ENCODE measurements at regions not wholly inside any gene's neighbourhood (a gene's known extent, or its start where the extent isn't known, plus 50 kb on each side); places are given as distances from the start of the nearest gene placed in this dataset.

DNA sequence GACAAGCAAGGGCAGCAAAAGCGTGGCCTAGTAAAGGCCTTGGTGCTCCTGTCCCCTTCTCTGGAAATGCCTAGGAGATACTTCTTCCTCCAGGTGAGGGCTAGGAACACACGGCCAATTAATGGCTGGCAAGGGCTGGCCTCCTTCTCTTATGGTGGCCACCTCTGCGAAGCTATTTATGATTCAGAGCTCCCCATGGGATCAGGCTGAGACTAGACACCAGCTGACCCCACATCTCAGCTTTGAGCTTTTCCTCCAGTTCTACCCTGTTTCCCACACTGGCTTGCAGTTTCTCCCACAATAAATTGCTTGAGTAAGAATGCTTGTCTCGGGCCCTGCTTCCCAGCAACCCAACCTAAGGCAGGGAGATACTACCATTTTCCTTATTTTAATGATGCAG is 53.7 kb downstream of the CAMK2N1 start:
- Histone ChIP-seq H3K36me3 (ENCODE audit: insufficient read depth) (no peaks in the 10 kb centered on the region), H3K9me2 (ENCODE audit: insufficient read depth) (no peaks in the 10 kb centered on the region), H3F3A (replicated peaks; ENCODE audit: low read depth) (no peaks in the 10 kb centered on the region), H2AFZ (no peak overlapping the region), H3K4me2 (no peak overlapping the region), H3K27ac (ENCODE audit: low read depth) (no peak overlapping the region), H3K79me2 (replicated peaks; ENCODE audit: insufficient read depth) (no peaks in the 10 kb centered on the region), H3K4me1 (ENCODE audit: insufficient read depth) (no peaks in the 10 kb centered on the region), H3K4me3 (no peak overlapping the region), H4K20me1 (replicated peaks; ENCODE audit: insufficient read depth) (no peaks in the 10 kb centered on the region), H3K27me3 (ENCODE audit: insufficient read depth) (no peaks in the 10 kb centered on the region)
- H3K36me3 Mint-ChIP-seq (ENCODE audit: low read depth), result no peaks in the 10 kb centered on the region
- peaks cover 8% of the 10 kb centered on the region; the same call in 2 of the 3 replicates for H3K4me1 Mint-ChIP-seq
- H3K27me3 Mint-ChIP-seq (ENCODE audit: insufficient read depth, low read depth, poor library complexity), result peaks cover 10% of the 10 kb centered on the region
- no peak for ATAC-seq
- TF ChIP-seq ZNF114 (CRISPR knock-in tag; IDR thresholded peaks at IDR 0.05) (no peak), STAT1 (IDR thresholded peaks at IDR 0.05; ENCODE audit: unreplicated experiment) (no peak), EZH2 (IDR thresholded peaks at IDR 0.05; ENCODE audit: low read depth, unreplicated experiment) (no peak), CREB1 (CRISPR knock-in tag; IDR thresholded peaks at IDR 0.05; ENCODE audit: low read depth) (no peak), NANOG (IDR thresholded peaks at IDR 0.05; ENCODE audit: borderline replicate concordance) (no peak), POLR2AphosphoS5 (IDR thresholded peaks at IDR 0.05; ENCODE audit: low read depth) (no peak)
- TF ChIP-seq, protein P1, sequence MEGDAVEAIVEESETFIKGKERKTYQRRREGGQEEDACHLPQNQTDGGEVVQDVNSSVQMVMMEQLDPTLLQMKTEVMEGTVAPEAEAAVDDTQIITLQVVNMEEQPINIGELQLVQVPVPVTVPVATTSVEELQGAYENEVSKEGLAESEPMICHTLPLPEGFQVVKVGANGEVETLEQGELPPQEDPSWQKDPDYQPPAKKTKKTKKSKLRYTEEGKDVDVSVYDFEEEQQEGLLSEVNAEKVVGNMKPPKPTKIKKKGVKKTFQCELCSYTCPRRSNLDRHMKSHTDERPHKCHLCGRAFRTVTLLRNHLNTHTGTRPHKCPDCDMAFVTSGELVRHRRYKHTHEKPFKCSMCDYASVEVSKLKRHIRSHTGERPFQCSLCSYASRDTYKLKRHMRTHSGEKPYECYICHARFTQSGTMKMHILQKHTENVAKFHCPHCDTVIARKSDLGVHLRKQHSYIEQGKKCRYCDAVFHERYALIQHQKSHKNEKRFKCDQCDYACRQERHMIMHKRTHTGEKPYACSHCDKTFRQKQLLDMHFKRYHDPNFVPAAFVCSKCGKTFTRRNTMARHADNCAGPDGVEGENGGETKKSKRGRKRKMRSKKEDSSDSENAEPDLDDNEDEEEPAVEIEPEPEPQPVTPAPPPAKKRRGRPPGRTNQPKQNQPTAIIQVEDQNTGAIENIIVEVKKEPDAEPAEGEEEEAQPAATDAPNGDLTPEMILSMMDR (conservative IDR thresholded peaks at IDR 0.05; ENCODE audit: low read depth in 2 of 2), result no peak
- no peak overlapping the region for H3K27ac Mint-ChIP-seq
- no peak overlapping the region for H3K4me3 Mint-ChIP-seq
- no peak for DNase-seq (ENCODE audit: low spot score)
- no peaks in the 10 kb centered on the region for H3K9me3 Mint-ChIP-seq

DNA sequence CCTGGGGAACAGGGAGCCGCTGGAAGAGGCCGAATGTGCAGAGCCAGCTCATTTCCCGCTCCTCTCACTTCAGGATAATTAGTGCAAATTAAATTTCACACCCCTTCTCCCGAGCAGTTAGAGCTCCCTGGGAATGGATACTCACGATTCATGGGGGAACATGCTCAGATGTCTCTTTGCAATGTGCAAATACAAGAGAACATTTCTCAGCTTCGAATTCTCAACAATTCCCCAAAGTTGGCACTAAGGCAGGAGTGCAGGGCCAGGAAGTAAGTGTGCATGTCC is 54.9 kb downstream of the CAMK2N1 start:
- no peaks in the 10 kb centered on the region; the same call in 2 of the 3 replicates for H3K9me3 Mint-ChIP-seq
- H3K4me1 Mint-ChIP-seq, result peaks cover 8% of the 10 kb centered on the region; the same call in 2 of the 3 replicates
- ATAC-seq (no peak), DNase-seq (ENCODE audit: low spot score) (no peak)
- no peaks in the 10 kb centered on the region for H3K36me3 Mint-ChIP-seq (ENCODE audit: low read depth)
- 0 out of 2 replicates have a peak overlapping the region, but pooled peaks have one; percentile 18 for H2AFZ ChIP-seq
- no peak overlapping the region for H3K27ac ChIP-seq (ENCODE audit: low read depth)
- no peaks in the 10 kb centered on the region for H3K4me1 ChIP-seq (ENCODE audit: insufficient read depth)
- peak overlapping the region; percentile 48 for H3K4me2 ChIP-seq
- H3K4me3 ChIP-seq, result no peak overlapping the region
- no peaks in the 10 kb centered on the region for H3F3A ChIP-seq (replicated peaks; ENCODE audit: low read depth)
- H3K79me2 ChIP-seq (replicated peaks; ENCODE audit: insufficient read depth), result no peaks in the 10 kb centered on the region
- no peaks in the 10 kb centered on the region for H3K36me3 ChIP-seq (ENCODE audit: insufficient read depth)
- no peaks in the 10 kb centered on the region for H3K27me3 ChIP-seq (ENCODE audit: insufficient read depth)
- no peak overlapping the region for H3K4me3 Mint-ChIP-seq
- no peaks in the 10 kb centered on the region for H4K20me1 ChIP-seq (replicated peaks; ENCODE audit: insufficient read depth)
- H3K27ac Mint-ChIP-seq, result no peak overlapping the region
- no peaks in the 10 kb centered on the region for H3K9me2 ChIP-seq (ENCODE audit: insufficient read depth)
- peaks cover 10% of the 10 kb centered on the region for H3K27me3 Mint-ChIP-seq (ENCODE audit: insufficient read depth, low read depth, poor library complexity)
- TF ChIP-seq, protein P2, sequence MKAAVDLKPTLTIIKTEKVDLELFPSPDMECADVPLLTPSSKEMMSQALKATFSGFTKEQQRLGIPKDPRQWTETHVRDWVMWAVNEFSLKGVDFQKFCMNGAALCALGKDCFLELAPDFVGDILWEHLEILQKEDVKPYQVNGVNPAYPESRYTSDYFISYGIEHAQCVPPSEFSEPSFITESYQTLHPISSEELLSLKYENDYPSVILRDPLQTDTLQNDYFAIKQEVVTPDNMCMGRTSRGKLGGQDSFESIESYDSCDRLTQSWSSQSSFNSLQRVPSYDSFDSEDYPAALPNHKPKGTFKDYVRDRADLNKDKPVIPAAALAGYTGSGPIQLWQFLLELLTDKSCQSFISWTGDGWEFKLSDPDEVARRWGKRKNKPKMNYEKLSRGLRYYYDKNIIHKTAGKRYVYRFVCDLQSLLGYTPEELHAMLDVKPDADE (IDR thresholded peaks at IDR 0.05), result no peak
- TF ChIP-seq, protein P3, sequence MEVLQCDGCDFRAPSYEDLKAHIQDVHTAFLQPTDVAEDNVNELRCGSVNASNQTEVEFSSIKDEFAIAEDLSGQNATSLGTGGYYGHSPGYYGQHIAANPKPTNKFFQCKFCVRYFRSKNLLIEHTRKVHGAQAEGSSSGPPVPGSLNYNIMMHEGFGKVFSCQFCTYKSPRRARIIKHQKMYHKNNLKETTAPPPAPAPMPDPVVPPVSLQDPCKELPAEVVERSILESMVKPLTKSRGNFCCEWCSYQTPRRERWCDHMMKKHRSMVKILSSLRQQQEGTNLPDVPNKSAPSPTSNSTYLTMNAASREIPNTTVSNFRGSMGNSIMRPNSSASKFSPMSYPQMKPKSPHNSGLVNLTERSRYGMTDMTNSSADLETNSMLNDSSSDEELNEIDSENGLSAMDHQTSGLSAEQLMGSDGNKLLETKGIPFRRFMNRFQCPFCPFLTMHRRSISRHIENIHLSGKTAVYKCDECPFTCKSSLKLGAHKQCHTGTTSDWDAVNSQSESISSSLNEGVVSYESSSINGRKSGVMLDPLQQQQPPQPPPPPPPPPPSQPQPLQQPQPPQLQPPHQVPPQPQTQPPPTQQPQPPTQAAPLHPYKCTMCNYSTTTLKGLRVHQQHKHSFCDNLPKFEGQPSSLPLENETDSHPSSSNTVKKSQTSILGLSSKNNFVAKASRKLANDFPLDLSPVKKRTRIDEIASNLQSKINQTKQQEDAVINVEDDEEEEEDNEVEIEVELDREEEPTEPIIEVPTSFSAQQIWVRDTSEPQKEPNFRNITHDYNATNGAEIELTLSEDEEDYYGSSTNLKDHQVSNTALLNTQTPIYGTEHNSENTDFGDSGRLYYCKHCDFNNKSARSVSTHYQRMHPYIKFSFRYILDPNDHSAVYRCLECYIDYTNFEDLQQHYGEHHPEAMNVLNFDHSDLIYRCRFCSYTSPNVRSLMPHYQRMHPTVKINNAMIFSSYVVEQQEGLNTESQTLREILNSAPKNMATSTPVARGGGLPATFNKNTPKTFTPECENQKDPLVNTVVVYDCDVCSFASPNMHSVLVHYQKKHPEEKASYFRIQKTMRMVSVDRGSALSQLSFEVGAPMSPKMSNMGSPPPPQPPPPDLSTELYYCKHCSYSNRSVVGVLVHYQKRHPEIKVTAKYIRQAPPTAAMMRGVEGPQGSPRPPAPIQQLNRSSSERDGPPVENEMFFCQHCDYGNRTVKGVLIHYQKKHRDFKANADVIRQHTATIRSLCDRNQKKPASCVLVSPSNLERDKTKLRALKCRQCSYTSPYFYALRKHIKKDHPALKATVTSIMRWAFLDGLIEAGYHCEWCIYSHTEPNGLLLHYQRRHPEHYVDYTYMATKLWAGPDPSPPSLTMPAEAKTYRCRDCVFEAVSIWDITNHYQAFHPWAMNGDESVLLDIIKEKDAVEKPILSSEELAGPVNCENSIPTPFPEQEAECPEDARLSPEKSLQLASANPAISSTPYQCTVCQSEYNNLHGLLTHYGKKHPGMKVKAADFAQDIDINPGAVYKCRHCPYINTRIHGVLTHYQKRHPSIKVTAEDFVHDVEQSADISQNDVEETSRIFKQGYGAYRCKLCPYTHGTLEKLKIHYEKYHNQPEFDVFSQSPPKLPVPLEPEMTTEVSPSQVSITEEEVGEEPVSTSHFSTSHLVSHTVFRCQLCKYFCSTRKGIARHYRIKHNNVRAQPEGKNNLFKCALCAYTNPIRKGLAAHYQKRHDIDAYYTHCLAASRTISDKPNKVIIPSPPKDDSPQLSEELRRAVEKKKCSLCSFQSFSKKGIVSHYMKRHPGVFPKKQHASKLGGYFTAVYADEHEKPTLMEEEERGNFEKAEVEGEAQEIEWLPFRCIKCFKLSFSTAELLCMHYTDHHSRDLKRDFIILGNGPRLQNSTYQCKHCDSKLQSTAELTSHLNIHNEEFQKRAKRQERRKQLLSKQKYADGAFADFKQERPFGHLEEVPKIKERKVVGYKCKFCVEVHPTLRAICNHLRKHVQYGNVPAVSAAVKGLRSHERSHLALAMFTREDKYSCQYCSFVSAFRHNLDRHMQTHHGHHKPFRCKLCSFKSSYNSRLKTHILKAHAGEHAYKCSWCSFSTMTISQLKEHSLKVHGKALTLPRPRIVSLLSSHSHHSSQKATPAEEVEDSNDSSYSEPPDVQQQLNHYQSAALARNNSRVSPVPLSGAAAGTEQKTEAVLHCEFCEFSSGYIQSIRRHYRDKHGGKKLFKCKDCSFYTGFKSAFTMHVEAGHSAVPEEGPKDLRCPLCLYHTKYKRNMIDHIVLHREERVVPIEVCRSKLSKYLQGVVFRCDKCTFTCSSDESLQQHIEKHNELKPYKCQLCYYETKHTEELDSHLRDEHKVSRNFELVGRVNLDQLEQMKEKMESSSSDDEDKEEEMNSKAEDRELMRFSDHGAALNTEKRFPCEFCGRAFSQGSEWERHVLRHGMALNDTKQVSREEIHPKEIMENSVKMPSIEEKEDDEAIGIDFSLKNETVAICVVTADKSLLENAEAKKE (CRISPR knock-in tag; IDR thresholded peaks at IDR 0.05), result no peak
- TF ChIP-seq, protein P4, sequence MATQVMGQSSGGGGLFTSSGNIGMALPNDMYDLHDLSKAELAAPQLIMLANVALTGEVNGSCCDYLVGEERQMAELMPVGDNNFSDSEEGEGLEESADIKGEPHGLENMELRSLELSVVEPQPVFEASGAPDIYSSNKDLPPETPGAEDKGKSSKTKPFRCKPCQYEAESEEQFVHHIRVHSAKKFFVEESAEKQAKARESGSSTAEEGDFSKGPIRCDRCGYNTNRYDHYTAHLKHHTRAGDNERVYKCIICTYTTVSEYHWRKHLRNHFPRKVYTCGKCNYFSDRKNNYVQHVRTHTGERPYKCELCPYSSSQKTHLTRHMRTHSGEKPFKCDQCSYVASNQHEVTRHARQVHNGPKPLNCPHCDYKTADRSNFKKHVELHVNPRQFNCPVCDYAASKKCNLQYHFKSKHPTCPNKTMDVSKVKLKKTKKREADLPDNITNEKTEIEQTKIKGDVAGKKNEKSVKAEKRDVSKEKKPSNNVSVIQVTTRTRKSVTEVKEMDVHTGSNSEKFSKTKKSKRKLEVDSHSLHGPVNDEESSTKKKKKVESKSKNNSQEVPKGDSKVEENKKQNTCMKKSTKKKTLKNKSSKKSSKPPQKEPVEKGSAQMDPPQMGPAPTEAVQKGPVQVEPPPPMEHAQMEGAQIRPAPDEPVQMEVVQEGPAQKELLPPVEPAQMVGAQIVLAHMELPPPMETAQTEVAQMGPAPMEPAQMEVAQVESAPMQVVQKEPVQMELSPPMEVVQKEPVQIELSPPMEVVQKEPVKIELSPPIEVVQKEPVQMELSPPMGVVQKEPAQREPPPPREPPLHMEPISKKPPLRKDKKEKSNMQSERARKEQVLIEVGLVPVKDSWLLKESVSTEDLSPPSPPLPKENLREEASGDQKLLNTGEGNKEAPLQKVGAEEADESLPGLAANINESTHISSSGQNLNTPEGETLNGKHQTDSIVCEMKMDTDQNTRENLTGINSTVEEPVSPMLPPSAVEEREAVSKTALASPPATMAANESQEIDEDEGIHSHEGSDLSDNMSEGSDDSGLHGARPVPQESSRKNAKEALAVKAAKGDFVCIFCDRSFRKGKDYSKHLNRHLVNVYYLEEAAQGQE (IDR thresholded peaks at IDR 0.05; ENCODE audit: unreplicated experiment), result no peak
- no peak for TF ChIP-seq POLR2AphosphoS5 (IDR thresholded peaks at IDR 0.05; ENCODE audit: low read depth)
